H1 (cell line): ENCODE measurements at regions not wholly inside any gene's neighbourhood (a gene's known extent, or its start where the extent isn't known, plus 50 kb on each side); places are given as distances from the start of the nearest gene placed in this dataset.
A peak's percentile ranks its signal among the peaks of the same experiment; 100 is the strongest.

Experiments used
- CTCF ChIA-PET: fragments of 300-600 bp; sonication (Branson Sonifier 250); formaldehyde crosslinking; loops from one replicate; lab custom pipeline; 2021; ENCODE audit not compliant: partially characterized antibody; lab: Charles Lee
- POLR2A ChIA-PET: fragments of 300-600 bp; sonication (Branson Sonifier 250); formaldehyde crosslinking; loops from one replicate; lab custom pipeline; 2021; ENCODE audit warnings: inconsistent platforms; ENCODE audit not compliant: partially characterized antibody; lab: Charles Lee
- DNase-seq, 2 experiments: peaks; one replicate each; pipeline versions ENCODE4 v3.0.0 to v3.0.0-alpha.2; 2010 to 2022; ENCODE audit warnings: low spot score in 2 of 2, low read depth in 1 of 2, mixed read lengths in 1 of 2
- FAIRE-seq: peaks from 2 replicates; lab custom pipeline; 2011; peaks lifted over from hg19 to GRCh38; lab: Jason Lieb, UNC
- H2AFZ ChIP-seq: 2 replicates; pipeline ENCODE4 v1.8.1; 2012; ENCODE audit warnings: low read length, inconsistent platforms
- H2AK5ac ChIP-seq: 2 replicates; pipeline ENCODE4 v1.6.1; 2013; ENCODE audit warnings: low read depth, low read length
- H2BK120ac ChIP-seq: replicated peaks from 2 replicates; pipeline ENCODE3; 2013; ENCODE audit warnings: low read depth, low read length, inconsistent platforms
- H2BK12ac ChIP-seq: 2 replicates; pipeline ENCODE4 v1.6.1; 2013; ENCODE audit warnings: low read depth, low read length
- H2BK15ac ChIP-seq: 2 replicates; pipeline ENCODE4 v1.6.1; 2013; ENCODE audit warnings: low read length
- H2BK20ac ChIP-seq: 2 replicates; pipeline ENCODE4 v1.6.1; 2013; ENCODE audit warnings: low read length
- H2BK5ac ChIP-seq: 2 replicates; pipeline ENCODE4 v1.6.1; 2013; ENCODE audit warnings: low read depth, low read length
- H3K14ac ChIP-seq: 2 replicates; pipeline ENCODE4 v1.6.1; 2013; ENCODE audit warnings: inconsistent platforms; ENCODE audit not compliant: insufficient read length
- H3K18ac ChIP-seq: 2 replicates; pipeline ENCODE4 v1.6.1; 2013; ENCODE audit warnings: low read length; ENCODE audit errors: extremely low read depth
- H3K23ac ChIP-seq: 2 replicates; pipeline ENCODE4 v1.6.1; 2013; ENCODE audit warnings: inconsistent platforms; ENCODE audit not compliant: insufficient read length
- H3K23me2 ChIP-seq: 2 replicates; pipeline ENCODE4 v1.6.1; 2013; ENCODE audit warnings: low read depth, low read length
- H3K27ac ChIP-seq: 2 replicates; pipeline ENCODE4 v1.6.1; 2011; ENCODE audit warnings: low read depth, low read length, inconsistent platforms
- H3K27me3 ChIP-seq, 4 experiments: replicated peaks in 1 of 4; 1 replicate in 1 of 4; 2 replicates in 3 of 4; pipeline versions ENCODE4 v1.6.1 to v1.8.1; 2011 to 2013; ENCODE audit warnings: low read length in 3 of 4, mild to moderate bottlenecking in 3 of 4, inconsistent platforms in 2 of 4, mixed read lengths in 2 of 4, moderate library complexity in 1 of 4; ENCODE audit not compliant: control insufficient read depth in 3 of 4, insufficient read depth in 3 of 4; ENCODE audit errors: extremely low read depth in 1 of 4
- H3K36me3 ChIP-seq, 4 experiments: 2 replicates each; pipeline versions ENCODE4 v1.6.1 to v1.8.1; 2011 to 2013; ENCODE audit warnings: mild to moderate bottlenecking in 4 of 4, low read length in 3 of 4, moderate library complexity in 2 of 4, control low read depth in 1 of 4, inconsistent platforms in 1 of 4; ENCODE audit not compliant: insufficient read depth in 4 of 4, control insufficient read depth in 2 of 4
- H3K4ac ChIP-seq: replicated peaks from 2 replicates; pipeline ENCODE3; 2013; ENCODE audit warnings: low read length, low read depth, mixed read lengths, inconsistent platforms; ENCODE audit not compliant: insufficient read length
- H3K4me1 ChIP-seq, 4 experiments: replicated peaks in 1 of 4; 1 replicate in 1 of 4; 2 replicates in 3 of 4; pipeline versions ENCODE4 v1.6.1 to v1.8.1; 2011 to 2013; ENCODE audit warnings: low read length in 3 of 4, inconsistent platforms in 2 of 4, mixed read lengths in 1 of 4; ENCODE audit not compliant: insufficient read depth in 4 of 4, control insufficient read depth in 3 of 4
- H3K4me2 ChIP-seq, 2 experiments: 2 replicates each; pipeline versions ENCODE4 v1.6.1 to v1.8.1; 2011 to 2013; ENCODE audit warnings: low read depth in 2 of 2, low read length in 2 of 2, control low read depth in 1 of 2, inconsistent platforms in 1 of 2, mild to moderate bottlenecking in 1 of 2; ENCODE audit not compliant: insufficient read depth in 1 of 2
- H3K4me3 ChIP-seq, 4 experiments: fragments of 200-600, 300-600 bp in 1 of 4; sonication (generic), shearing (Covaris generic), sonication (Bioruptor Twin) in 1 of 4; 2 replicates each; pipeline versions ENCODE4 v1.5.1 to v1.8.1; 2011 to 2016; ENCODE audit warnings: low read length in 4 of 4, low read depth in 3 of 4, control low read depth in 2 of 4, inconsistent platforms in 2 of 4, mild to moderate bottlenecking in 2 of 4, mixed read lengths in 1 of 4, moderate library complexity in 1 of 4; ENCODE audit not compliant: insufficient read depth in 2 of 4; ENCODE audit errors: extremely low read depth in 1 of 4
- H3K56ac ChIP-seq: replicated peaks from 2 replicates; pipeline ENCODE3; 2013; ENCODE audit warnings: low read depth, mild to moderate bottlenecking, mixed read lengths, low read length, inconsistent platforms; ENCODE audit not compliant: insufficient read length
- H3K79me1 ChIP-seq: 2 replicates; pipeline ENCODE4 v1.6.1; 2013; ENCODE audit warnings: low read depth, low read length, control low read depth
- H3K79me2 ChIP-seq, 2 experiments: 2 replicates each; pipeline versions ENCODE4 v1.6.1 to v1.8.1; 2012 to 2013; ENCODE audit warnings: low read length in 2 of 2, mild to moderate bottlenecking in 2 of 2, inconsistent platforms in 1 of 2; ENCODE audit not compliant: insufficient read depth in 2 of 2, control insufficient read depth in 1 of 2
- H3K9ac ChIP-seq, 4 experiments: replicated peaks in 1 of 4; 1 replicate in 1 of 4; 2 replicates in 3 of 4; pipeline versions ENCODE4 v1.6.1 to v1.8.1; 2011 to 2013; ENCODE audit warnings: low read depth in 3 of 4, low read length in 3 of 4, control low read depth in 2 of 4, mild to moderate bottlenecking in 2 of 4, moderate library complexity in 2 of 4, inconsistent platforms in 1 of 4; ENCODE audit errors: extremely low read depth in 1 of 4
- H3K9me3 ChIP-seq, 2 experiments: 2 replicates each; pipeline versions ENCODE4 v1.6.1 to v1.8.1; 2012 to 2013; ENCODE audit warnings: mild to moderate bottlenecking in 2 of 2, moderate library complexity in 2 of 2, control low read depth in 1 of 2, inconsistent platforms in 1 of 2, low read depth in 1 of 2, low read length in 1 of 2, mixed read lengths in 1 of 2; ENCODE audit not compliant: insufficient read depth in 2 of 2
- H4K20me1 ChIP-seq, 2 experiments: replicated peaks in 1 of 2; 2 replicates each; pipeline versions ENCODE3 to v1.8.1; 2011 to 2013; ENCODE audit warnings: inconsistent platforms in 2 of 2, low read length in 2 of 2, mild to moderate bottlenecking in 1 of 2; ENCODE audit not compliant: insufficient read depth in 2 of 2, control insufficient read depth in 1 of 2
- H4K5ac ChIP-seq: 2 replicates; pipeline ENCODE4 v1.6.1; 2013; ENCODE audit warnings: low read length, low read depth, mixed read lengths, inconsistent platforms; ENCODE audit not compliant: insufficient read length
- H4K8ac ChIP-seq: 2 replicates; pipeline ENCODE4 v1.8.0; 2013; ENCODE audit warnings: mild to moderate bottlenecking, moderate library complexity, low read length, inconsistent platforms; ENCODE audit not compliant: insufficient read depth; ENCODE audit errors: extremely low read depth
- H4K91ac ChIP-seq: replicated peaks from 2 replicates; pipeline ENCODE3; 2013; ENCODE audit warnings: low read length, mixed read lengths, inconsistent platforms; ENCODE audit not compliant: insufficient read length
- ASH2L ChIP-seq: fragments of 200-600, 300-600 bp; sonication (generic); IDR thresholded peaks from one replicate; pipeline ENCODE4 v1.7.1; 2017; ENCODE audit warnings: low read length
- CHD1 ChIP-seq: IDR thresholded peaks from 2 replicates; pipeline ENCODE4 v1.6.1; 2012; ENCODE audit warnings: low read depth, low read length, improper control_type of control experiment
- EP300 ChIP-seq, 2 experiments: IDR thresholded peaks; 1 replicate in 1 of 2; 2 replicates in 1 of 2; pipeline ENCODE4 v1.6.1; 2011 to 2012; ENCODE audit warnings: low read depth in 2 of 2, low read length in 2 of 2, mild to moderate bottlenecking in 2 of 2, borderline replicate concordance in 1 of 2, inconsistent platforms in 1 of 2, moderate library complexity in 1 of 2
- GTF2F1 ChIP-seq: IDR thresholded peaks from 2 replicates; pipeline ENCODE4 v1.6.1; 2012; ENCODE audit warnings: low read depth, low read length, improper control_type of control experiment, borderline replicate concordance
- HDAC2 ChIP-seq, 2 experiments: fragments of 300-600 bp in 1 of 2; sonication (generic) in 1 of 2; IDR thresholded peaks; 2 replicates each; pipeline ENCODE4 v1.6.1; 2011 to 2012; ENCODE audit warnings: low read depth in 2 of 2, low read length in 2 of 2, mild to moderate bottlenecking in 2 of 2, moderate library complexity in 2 of 2, borderline replicate concordance in 1 of 2, inconsistent platforms in 1 of 2
- PHF8 ChIP-seq: fragments of 200-600 bp; sonication (generic); conservative IDR thresholded peaks from 2 replicates; pipeline ENCODE4 v1.7.1; 2012; ENCODE audit warnings: low read depth, mild to moderate bottlenecking, inconsistent platforms, low read length, moderate library complexity
- RBBP5 ChIP-seq: IDR thresholded peaks from 2 replicates; pipeline ENCODE4 v1.7.1; 2012; ENCODE audit warnings: low read depth, mild to moderate bottlenecking, inconsistent platforms, low read length, moderate library complexity, borderline replicate concordance
- RXRA ChIP-seq: IDR thresholded peaks from 2 replicates; pipeline ENCODE4 v1.6.1; 2011; ENCODE audit warnings: low read depth, mild to moderate bottlenecking, low read length, moderate library complexity; ENCODE audit not compliant: insufficient read depth
- SRF ChIP-seq: IDR thresholded peaks from 2 replicates; pipeline ENCODE4 v1.6.1; 2011; ENCODE audit warnings: mild to moderate bottlenecking, low read depth, low read length, moderate library complexity
- TAF1 ChIP-seq: IDR thresholded peaks from 2 replicates; pipeline ENCODE4 v1.6.1; 2011; ENCODE audit warnings: mild to moderate bottlenecking, low read depth, low read length
- TCF12 ChIP-seq: IDR thresholded peaks from 2 replicates; pipeline ENCODE4 v1.6.1; 2011; ENCODE audit warnings: low read depth, mild to moderate bottlenecking, low read length
- WGBS, 2 experiments: shearing (Covaris generic) in 1 of 2; methylation state at CpG; one replicate each; pipeline versions ENCODE4 v1.1.6 to v1.1.7; 2013 to 2015; ENCODE audit warnings: low lambda C conversion rate in 2 of 2, mixed read lengths in 2 of 2, inconsistent platforms in 1 of 2, low coverage in 1 of 2, missing lambda C conversion rate in 1 of 2; ENCODE audit not compliant: insufficient replicate concordance in 2 of 2, insufficient coverage in 1 of 2, insufficient read length in 1 of 2; ENCODE audit errors: extremely low coverage in 1 of 2, missing lambda C conversion rate in 1 of 2; 5-methylcytosine and 5-hydroxymethylcytosine counted together

DNA sequence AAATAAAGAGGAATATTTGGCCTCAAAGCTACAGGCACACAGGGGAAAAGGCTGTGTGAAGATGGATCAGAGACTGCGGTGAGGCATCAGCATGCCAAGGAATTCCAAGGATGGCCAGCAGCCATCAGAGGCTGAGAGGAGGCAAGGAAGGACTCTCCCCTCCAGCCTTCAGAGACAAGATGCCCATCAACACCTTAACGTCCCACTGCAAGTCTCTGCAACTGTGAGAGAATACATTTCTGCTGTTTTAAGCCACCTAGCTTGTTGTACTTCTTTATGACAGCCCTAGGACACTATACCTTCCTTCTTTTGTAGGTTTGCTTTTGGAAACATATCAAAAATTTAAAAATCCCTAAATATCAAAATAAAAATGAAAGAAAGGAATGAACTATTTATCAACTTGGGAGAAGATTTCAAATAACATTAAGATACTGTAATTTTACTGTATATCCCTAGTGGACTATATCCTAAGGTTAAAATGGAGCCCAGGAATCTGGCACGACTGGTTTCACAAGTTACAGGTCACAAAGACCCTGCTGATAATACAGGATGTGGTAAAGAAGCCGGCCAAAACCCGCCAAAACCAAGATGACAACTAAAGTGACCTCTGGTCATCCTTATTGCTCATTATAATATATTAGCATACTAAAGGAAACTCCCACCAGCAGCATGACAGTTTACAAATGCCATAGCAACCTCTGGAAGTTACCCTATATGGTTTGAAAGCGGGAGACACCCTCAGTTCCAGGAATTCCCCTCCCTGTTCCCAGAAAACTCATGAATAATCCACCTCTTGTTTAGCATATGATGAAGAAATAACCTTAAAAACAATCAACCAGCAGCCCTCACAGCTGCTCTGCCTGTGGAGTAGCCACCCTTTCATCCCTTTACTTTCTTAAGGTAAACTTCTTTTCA is 185.2 kb downstream of the AVL9 start:
- peak overlapping the region; percentile 99 for H2BK12ac ChIP-seq
- H3K23ac ChIP-seq, result no peak overlapping the region
- peak overlapping the region in 3 of 4 experiments; percentile 29 to 57 (median 46); a peak in 5 of 7 replicates for H3K9ac ChIP-seq
- H3K4ac ChIP-seq, result no peak overlapping the region
- ChIA-PET CTCF (no interaction called here), POLR2A (interaction anchor here (1.2 to 1.9 kb wide), 2 partner anchors 8 to 9 kb away, joined by 3 to 6 read pairs; no protein-coding TSS in a partner anchor)
- 31% methylated on average over 6 of the region's 6 CpGs; no CpG with 5 or more reads in 1 of the 2 experiments for WGBS, 2 experiments
- no peak overlapping the region for H3K14ac ChIP-seq
- DNase-seq (peak in 1 of 2 experiments; percentile 10), FAIRE-seq (peak; percentile 87)
- no peaks in the 10 kb centered on the region for H3K27me3 ChIP-seq
- H3K4me1 ChIP-seq, result peaks cover 4 to 13% (median 9%) of the 10 kb centered on the region in 4 experiments
- no peaks in the 10 kb centered on the region for H3K79me1 ChIP-seq
- no peak overlapping the region for H2AFZ ChIP-seq
- H4K20me1 ChIP-seq, result no peaks in the 10 kb centered on the region
- no peaks in the 10 kb centered on the region for H3K23me2 ChIP-seq
- no peak overlapping the region for H2BK120ac ChIP-seq
- peak overlapping the region; percentile 88 for H3K18ac ChIP-seq
- no peaks in the 10 kb centered on the region for H3K79me2 ChIP-seq
- peak overlapping the region in 1 of 4 experiments; percentile 42; a peak in 1 of 8 replicates for H3K4me3 ChIP-seq
- no peak overlapping the region for H4K8ac ChIP-seq
- H2BK15ac ChIP-seq, result no peak overlapping the region
- H3K27ac ChIP-seq, result peak overlapping the region; percentile 96
- H4K91ac ChIP-seq, result peak overlapping the region; percentile 34
- H2BK20ac ChIP-seq, result peak overlapping the region; percentile 87
- no peak overlapping the region for H4K5ac ChIP-seq
- peak overlapping the region; percentile 97 for H2BK5ac ChIP-seq
- H3K36me3 ChIP-seq, result peaks cover 0 to 14% (median 1%) of the 10 kb centered on the region in 4 experiments; a peak in 3 of 8 replicates
- no peak overlapping the region for H3K56ac ChIP-seq
- H3K9me3 ChIP-seq, result peaks cover 5 to 16% of the 10 kb centered on the region in 2 experiments; a peak in 3 of 4 replicates
- H3K4me2 ChIP-seq, result peak overlapping the region; percentile 21 to 54
- peak overlapping the region; percentile 97; the same call in 1 of the 2 replicates for H2AK5ac ChIP-seq
- no peak for TF ChIP-seq RXRA
- TF ChIP-seq SRF, result peak; percentile 98
- peak; percentile 17; the same call in 1 of the 2 replicates for TF ChIP-seq RBBP5
- TF ChIP-seq GTF2F1, result no peak
- TF ChIP-seq TCF12, result peak; percentile 92; the same call in 1 of the 2 replicates
- no peak for TF ChIP-seq HDAC2 (IDR thresholded peaks at IDR 0.05; ENCODE audit: borderline replicate concordance in 1 of 2, low read depth in 2 of 2, low read length in 2 of 2)
- TF ChIP-seq EP300 (IDR thresholded peaks at IDR 0.05; ENCODE audit: borderline replicate concordance in 1 of 2, low read depth in 2 of 2, low read length in 2 of 2), result peak in 1 of 2 experiments; percentile 85; a peak in 1 of 3 replicates
- peak; percentile 27; the same call in 1 of the 2 replicates for TF ChIP-seq TAF1
- no peak for TF ChIP-seq CHD1
- no peak for TF ChIP-seq PHF8
- peak; percentile 65 for TF ChIP-seq ASH2L
